CD1c-positive myeloid dendritic cell (primary cell): ENCODE measurements at regions not wholly inside any gene's neighbourhood (a gene's known extent, or its start where the extent isn't known, plus 50 kb on each side); places are given as distances from the start of the nearest gene placed in this dataset.
"Not testable (repeated sequence)": the region's sequence is repeated elsewhere in the genome, so short reads cannot be mapped to it uniquely, and the experiment has no call there.

Experiments
- DNase-seq: peaks from one replicate; pipeline ENCODE4 v3.0.0-alpha.2; 2016; ENCODE audit errors: extremely low spot score

- DNase-seq, result no peak
Observed at GRCh38 chr18:3328532-3328931, 66.6 kb downstream of the MYL12B start.

GRCh38 chr18:3329471-3329870 lies 67.5 kb downstream of the MYL12B start:
- no peak for DNase-seq

GRCh38 chr18:3329872-3330271 lies 67.9 kb downstream of the MYL12B start:
- DNase-seq, result no peak

GRCh38 chr18:3330622-3331021 lies 68.7 kb downstream of the MYL12B start:
- DNase-seq, result no peak

DNA sequence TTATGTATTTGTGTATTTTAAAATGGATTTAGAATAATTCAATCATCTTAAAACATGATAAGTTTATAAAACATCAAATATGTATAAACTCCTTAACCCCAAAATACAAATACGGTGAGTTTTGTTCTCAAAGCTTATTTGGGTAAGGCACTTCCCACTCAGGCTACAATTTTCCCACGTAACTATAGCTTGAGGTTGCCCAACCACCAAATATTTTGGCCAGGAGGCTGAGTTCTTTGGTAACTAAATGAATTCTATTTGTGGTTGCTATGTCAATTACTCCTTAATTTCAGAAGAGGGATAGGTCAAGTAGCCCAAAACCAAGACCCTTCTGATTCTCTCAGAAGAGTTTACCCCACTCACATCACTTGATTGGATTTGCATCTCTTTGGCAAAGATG lies 70.4 kb downstream of the MYL12B start:
- no peak for DNase-seq

DNA sequence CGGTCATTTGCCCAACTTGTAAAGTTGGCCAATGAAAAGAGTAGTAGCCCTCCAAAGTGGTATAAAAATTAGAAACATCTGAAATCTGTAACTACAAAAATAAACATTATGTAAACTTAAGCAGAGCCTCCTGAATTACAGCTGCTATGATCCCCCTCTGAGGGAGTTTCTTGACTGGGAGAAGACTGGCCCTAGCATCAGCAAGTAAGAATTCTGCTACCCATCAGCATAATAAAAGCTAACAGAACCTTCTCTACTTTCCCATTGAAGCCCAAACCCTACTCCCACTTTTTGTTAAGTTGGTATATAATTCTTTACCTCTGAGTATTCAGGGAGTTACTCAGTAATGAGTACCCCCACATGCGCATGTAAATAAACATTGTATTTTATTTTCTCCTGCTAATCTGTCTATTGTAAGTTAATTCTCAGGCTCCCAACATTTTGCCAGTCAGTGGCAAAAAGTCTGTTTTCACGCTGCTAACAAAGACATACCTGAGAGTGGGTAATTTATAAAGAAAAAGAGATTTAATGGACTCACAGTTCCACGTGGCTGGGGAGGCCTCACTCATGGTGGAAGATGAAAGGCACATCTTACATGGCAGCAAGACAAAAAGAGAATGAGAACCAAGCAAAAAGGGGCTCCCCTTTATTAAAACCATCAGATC lies 71.3 kb downstream of the MYL12B start:
- DNase-seq, result no peak

GRCh38 chr18:3333721-3334386 lies 71.9 kb downstream of the MYL12B start:
- no peak for DNase-seq

DNA sequence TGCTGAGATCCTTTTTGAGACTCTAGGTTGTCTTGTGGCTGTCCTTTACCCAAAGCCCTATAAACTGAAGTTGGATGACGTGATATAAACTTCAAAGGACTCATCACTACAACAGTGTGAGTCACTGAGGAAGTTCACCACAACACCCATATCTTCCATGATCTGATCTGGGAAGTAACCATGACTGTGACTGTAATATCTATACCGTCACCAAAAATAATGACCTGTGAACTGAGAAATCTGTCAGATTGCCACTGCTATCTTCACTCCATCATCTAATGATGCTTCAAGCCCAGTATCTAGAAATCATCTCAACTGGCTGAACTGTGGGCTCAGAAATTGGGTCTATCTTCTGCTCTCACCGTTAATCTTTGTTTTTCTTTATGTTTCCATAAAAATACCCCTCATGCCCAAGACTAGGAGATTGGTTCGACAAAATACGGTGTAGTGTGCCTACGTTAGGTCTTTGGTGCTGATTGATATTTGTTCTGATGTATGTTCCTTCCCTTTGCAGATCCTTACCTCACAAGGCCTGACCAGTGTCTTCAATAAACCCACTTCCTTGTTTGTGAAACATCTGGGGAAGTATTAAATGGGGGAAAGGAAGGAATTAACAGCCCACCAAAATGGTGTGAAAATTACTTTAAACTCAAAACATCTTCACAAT lies 78.2 kb downstream of the MYL12B start:
- DNase-seq, result peak; percentile 58

DNA sequence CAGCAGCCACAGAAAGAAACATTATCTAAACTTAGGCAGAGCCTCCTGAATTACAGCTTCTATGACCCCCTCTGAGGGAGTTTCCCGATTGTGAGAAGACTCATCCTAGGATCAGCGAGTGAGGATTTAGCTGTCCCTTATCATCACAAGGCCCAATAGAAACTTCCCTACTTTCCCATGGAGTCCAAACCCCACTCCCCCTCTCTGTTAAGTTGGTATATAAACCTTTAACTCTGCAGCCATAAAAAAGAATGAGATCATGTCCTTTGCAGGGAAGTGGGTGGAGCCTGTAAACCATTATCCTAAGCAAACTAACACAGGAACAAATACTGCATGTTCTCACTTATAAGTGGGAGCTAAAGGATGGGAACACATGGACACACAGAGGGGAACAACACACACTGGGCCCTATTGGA lies 78.8 kb downstream of the MYL12B start:
- DNase-seq, result peak; percentile 11

DNA sequence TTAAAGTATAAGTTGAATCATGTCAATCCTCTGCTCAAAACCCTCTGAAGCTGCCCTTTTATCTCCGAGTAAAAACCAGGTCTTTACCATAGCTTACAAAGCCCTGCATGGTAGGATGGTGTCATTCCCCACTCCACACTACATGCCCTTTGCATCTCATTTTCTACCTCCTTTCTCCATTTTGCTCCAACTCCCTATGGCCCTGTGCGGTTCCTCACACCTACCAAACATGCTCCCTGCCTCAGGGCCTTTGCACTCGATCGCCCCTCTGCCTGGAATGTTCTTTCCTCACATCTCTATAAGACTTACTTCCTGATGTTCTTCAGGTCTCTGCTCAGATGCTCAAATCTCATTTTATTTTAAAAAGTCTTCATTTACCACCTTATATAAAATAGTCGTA lies 80.7 kb downstream of the MYL12B start:
- no peak for DNase-seq

DNA sequence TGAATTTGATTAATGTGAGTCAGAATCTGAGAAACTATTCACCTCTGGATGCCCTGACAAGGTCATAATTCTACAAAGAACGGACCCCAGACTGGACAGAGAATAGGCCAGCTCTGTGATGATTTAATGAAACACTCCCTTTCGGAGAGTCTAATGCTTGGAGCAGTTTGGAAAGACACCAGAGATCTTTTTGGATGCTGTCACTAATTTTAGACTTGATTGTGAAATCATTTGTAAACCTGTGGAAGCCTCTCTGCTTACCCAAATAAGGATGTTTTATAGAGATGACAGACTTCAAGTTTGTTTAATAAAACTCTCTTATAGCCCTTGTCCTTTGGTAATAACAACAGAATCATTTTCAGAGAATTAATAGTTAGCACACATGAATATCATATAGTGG lies 83.5 kb downstream of the MYL12B start:
- no peak for DNase-seq

- DNase-seq, result no peak
Observed at GRCh38 chr18:3345885-3346284, 84.0 kb downstream of the MYL12B start.

DNA sequence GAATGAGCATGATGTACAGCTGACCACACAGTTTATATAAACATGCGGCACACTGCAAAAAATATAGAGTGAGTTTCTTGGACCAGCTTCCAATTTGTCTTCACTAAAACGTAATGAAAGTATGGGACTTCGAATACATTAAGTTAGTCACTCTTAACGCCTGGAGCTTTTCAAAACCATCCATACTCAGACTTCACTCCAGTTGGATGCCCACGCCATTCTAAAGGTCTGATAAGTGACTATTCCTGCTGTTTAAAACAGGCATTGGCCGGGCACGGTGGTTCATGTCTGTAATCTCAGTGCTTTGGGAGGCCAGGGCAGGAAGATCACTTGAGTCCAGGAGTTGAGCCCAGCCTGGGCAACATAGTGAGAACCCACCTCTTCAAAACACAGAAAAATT lies 84.6 kb downstream of the MYL12B start:
- DNase-seq, result no peak

- DNase-seq, result no peak
Observed at GRCh38 chr18:3347286-3347803, 85.4 kb downstream of the MYL12B start.

- DNase-seq, result no peak
Observed at GRCh38 chr18:3348176-3348575, 86.2 kb downstream of the MYL12B start.

DNA sequence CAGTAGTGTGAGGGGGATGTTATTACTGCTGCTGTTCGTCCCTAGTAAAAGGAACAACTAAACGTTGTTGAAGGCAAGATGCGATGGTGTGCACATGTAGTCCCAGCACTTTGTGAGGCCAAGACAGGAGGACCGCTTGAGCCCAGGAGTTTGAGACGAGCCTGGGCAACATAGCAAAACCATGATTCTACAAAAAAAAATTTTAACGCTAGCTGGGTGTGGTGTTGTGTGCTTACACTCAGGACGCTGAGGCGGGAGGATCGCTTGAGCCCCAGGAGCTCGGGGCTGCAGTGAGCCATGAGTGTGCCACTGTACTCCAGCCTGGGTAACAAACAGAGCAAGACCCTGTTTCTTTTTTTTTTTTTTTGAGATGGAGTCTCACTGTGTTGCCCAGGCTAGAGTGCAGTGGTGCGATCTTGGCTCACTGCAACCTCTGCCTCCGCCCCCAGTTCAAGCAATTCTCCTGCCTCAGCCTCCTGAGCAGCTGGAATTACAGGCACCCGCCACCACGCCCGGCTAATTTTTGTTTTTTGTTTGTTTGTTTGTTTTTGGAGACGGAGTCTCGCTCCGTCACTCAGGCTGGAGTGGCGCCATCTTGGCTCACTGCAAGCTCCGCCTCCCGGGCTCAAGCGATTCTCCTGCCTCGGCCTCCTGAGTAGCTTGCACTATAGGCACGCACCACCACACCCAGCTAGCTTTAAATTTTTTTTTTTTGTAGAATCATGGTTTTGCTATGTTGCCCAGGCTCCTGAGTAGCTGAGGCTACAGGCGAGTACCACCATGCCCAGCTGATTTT lies 87.3 kb downstream of the MYL12B start:
- DNase-seq, result not testable (repeated sequence)

DNA sequence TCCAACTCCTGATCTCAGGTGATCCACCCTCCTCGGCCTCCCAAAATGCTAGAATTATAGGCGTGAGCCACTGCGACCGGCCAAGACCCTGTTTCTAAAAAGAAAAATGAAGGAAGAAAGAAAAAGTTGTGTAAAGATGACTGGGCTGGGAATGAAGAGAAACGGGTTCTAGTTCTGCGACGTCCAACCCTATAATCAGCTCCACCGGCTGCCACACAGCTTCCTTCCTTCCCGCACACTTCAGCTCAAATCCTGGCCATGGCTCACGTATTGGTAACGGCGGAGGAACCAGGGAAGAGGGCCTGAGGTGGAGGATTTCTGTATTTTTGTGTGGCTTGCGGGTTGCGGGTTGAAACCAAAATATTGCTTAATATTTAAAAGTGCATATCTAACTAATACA lies 88.1 kb downstream of the MYL12B start:
- DNase-seq, result no peak

DNA sequence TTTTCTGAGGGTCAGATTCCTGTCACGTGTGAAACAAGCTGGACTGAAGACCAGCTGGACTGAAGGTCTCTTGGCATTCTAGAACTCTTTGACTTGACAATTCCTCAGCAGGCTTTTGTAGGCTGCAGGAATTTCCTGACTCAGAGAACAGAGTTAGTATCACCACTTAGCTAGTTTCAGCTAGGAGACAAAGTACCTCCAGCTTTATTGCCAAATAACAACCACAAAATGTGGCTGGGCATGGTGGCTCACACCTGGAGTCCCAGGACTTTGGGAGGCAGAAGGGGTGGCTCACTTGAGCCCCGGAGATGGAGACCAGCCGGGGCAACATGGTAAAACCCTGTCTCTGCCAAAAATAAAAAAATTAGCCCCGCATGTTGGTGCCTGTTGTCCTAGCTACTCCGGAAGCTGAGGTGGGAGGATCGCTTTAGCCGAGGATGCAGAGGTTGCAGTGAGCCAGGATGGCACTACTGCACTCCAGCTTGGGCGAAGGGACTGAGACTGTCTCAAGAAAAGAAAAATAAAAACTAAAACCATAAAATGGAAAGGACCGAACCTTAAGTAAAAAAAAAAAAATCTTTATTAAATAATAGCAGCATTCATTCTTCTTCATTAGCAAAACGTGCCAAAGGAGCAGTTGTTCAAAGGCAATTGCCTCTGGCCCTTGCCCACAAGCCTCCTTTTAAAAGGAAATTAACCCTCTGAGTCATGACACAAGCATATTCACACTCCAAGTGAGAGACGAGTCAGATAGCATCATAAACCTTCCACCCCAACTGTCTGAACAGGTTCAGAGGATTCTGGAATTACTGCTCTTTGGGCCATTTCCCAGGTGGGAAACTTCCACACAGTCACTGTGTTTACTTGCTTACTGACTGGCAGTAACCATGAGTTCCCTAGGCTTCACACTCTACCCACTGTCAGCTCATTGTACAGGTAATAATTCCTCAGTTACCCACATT lies 88.9 kb downstream of the MYL12B start:
- no peak for DNase-seq

- DNase-seq, result no peak
Observed at GRCh38 chr18:3354506-3354905, 92.6 kb downstream of the MYL12B start.

GRCh38 chr18:3356614-3357013 lies 93.4 kb upstream of the TGIF1 start:
- no peak for DNase-seq

- DNase-seq, result no peak
Observed at GRCh38 chr18:3357516-3357915, 92.5 kb upstream of the TGIF1 start.
